ENCODE measurements at regions not wholly inside any gene's neighbourhood (a gene's known extent, or its start where the extent isn't known, plus 50 kb on each side); places are given as distances from the start of the nearest gene placed in this dataset.

GRCh38 chr7:114229246-114229645, 185.4 kb upstream of the FOXP2 start (continued):
- TF ChIP-seq REST (IDR thresholded peaks at IDR 0.05) (no peak), GABPA (IDR thresholded peaks at IDR 0.05 in 1 of 2, conservative IDR thresholded peaks at IDR 0.05 in 1 of 2) (no peak), FOXA1 (IDR thresholded peaks at IDR 0.05) (no peak)

- Histone ChIP-seq H3K36me3 (ENCODE audit: control insufficient read depth in 4 of 4, insufficient read depth in 3 of 4, low read depth in 1 of 4, low read length in 3 of 4) (no peaks in the 10 kb centered on the region), H3K9me3 (ENCODE audit: control insufficient read depth in 4 of 4, low read length in 3 of 4) (no peaks in the 10 kb centered on the region), H3K27me3 (ENCODE audit: control insufficient read depth in 4 of 4, insufficient read depth in 4 of 4, low read length in 3 of 4) (no peaks in the 10 kb centered on the region), H3K9ac (ENCODE audit: low read depth in 1 of 2, low read length in 2 of 2) (no peak overlapping the region), H3K27ac (ENCODE audit: low read depth in 1 of 2, low read length in 2 of 2) (no peak overlapping the region), H3K4me1 (ENCODE audit: control insufficient read depth in 4 of 4, insufficient read depth in 4 of 4, low read length in 3 of 4) (no peaks in the 10 kb centered on the region), H3K4me3 (ENCODE audit: low read depth in 1 of 3, low read length in 3 of 3) (no peak overlapping the region)
- TF ChIP-seq RAD21 (IDR thresholded peaks at IDR 0.05) (no peak), ATF3 (IDR thresholded peaks at IDR 0.05) (no peak), HNF4G (IDR thresholded peaks at IDR 0.05) (no peak), HNF4A (conservative IDR thresholded peaks at IDR 0.05) (no peak), REST (IDR thresholded peaks at IDR 0.05) (no peak), ZBTB33 (IDR thresholded peaks at IDR 0.05) (no peak), EGR1 (IDR thresholded peaks at IDR 0.05; ENCODE audit: low read depth in 2 of 2) (no peak), CTCF (IDR thresholded peaks at IDR 0.05; ENCODE audit: low read depth, low read length, missing input control) (no peak), FOXA2 (IDR thresholded peaks at IDR 0.05) (no peak), YY1 (IDR thresholded peaks at IDR 0.05) (no peak), RXRA (IDR thresholded peaks at IDR 0.05) (no peak), NR2F2 (IDR thresholded peaks at IDR 0.05) (no peak), GABPA (IDR thresholded peaks at IDR 0.05 in 1 of 2, conservative IDR thresholded peaks at IDR 0.05 in 1 of 2) (no peak), TAF1 (conservative IDR thresholded peaks at IDR 0.05) (no peak), SP1 (IDR thresholded peaks at IDR 0.05) (no peak)
- no peak for DNase-seq (ENCODE audit: low spot score)
Observed at GRCh38 chr7:114225784-114226183, 188.8 kb upstream of the FOXP2 start.

Measured in liver (tissue), 7 donors.